Activated CD8-positive, alpha-beta T cell treated with anti-CD3 and anti-CD28 coated beads for 36 hours (primary cell): ENCODE measurements at regions not wholly inside any gene's neighbourhood (a gene's known extent, or its start where the extent isn't known, plus 50 kb on each side); places are given as distances from the start of the nearest gene placed in this dataset.

Experiments used
- ATAC-seq: fragments of 200-7000 bp; cut with Tn5 transposase; one replicate; pipeline ENCODE4 v1.10.0; 2021; ENCODE audit warnings: mild to moderate bottlenecking, moderate library complexity
- CTCF ChIA-PET: fragments of 350-600 bp; sonication (Branson Sonifier 250); formaldehyde crosslinking; loops from one replicate; lab custom pipeline; 2021; ENCODE audit warnings: antibody characterized with exemption; lab: Charles Lee
- POLR2A ChIA-PET: fragments of 350-600 bp; sonication (Branson Sonifier 250); formaldehyde crosslinking; loops from one replicate; lab custom pipeline; 2021; ENCODE audit warnings: antibody characterized with exemption; lab: Charles Lee
- DNase-seq: peaks from one replicate; pipeline ENCODE4 v3.0.0-alpha.2; 2020
- H3K27ac Mint-ChIP-seq: one replicate; pipeline ENCODE4 v1.8.0; 2021; ENCODE audit warnings: mild to moderate bottlenecking, mixed read lengths
- H3K27me3 Mint-ChIP-seq: one replicate; pipeline ENCODE4 v1.8.0; 2021; ENCODE audit warnings: mixed read lengths
- H3K36me3 Mint-ChIP-seq: one replicate; pipeline ENCODE4 v1.8.0; 2021; ENCODE audit warnings: low read depth, mixed read lengths
- H3K4me1 Mint-ChIP-seq: one replicate; pipeline ENCODE4 v1.8.0; 2021; ENCODE audit warnings: low read depth, mixed read lengths
- H3K4me3 Mint-ChIP-seq: one replicate; pipeline ENCODE4 v1.8.0; 2021; ENCODE audit warnings: mild to moderate bottlenecking, moderate library complexity, mixed read lengths
- H3K9me3 Mint-ChIP-seq: one replicate; pipeline ENCODE4 v1.8.0; 2021; ENCODE audit warnings: mixed read lengths
- CTCF ChIP-seq: fragments of 200-600 bp; IDR thresholded peaks from one replicate; pipeline ENCODE4 v1.8.0; 2022; ENCODE audit warnings: antibody characterized with exemption, mild to moderate bottlenecking
- intact Hi-C: fragments of 100-400 bp; cut with micrococcal nuclease; formaldehyde crosslinking; loops from one replicate; pipeline ENCODE4 v1.10.0; 2022

- no peaks in the 10 kb centered on the region for H3K36me3 Mint-ChIP-seq
- no peak overlapping the region for H3K4me3 Mint-ChIP-seq
- ChIA-PET POLR2A (no interaction called here), CTCF (no interaction called here)
- H3K27ac Mint-ChIP-seq, result no peak overlapping the region
- ATAC-seq (no peak), DNase-seq (no peak)
- H3K4me1 Mint-ChIP-seq, result no peaks in the 10 kb centered on the region
- no peaks in the 10 kb centered on the region for H3K9me3 Mint-ChIP-seq
- intact Hi-C loops, result no loop called here
- H3K27me3 Mint-ChIP-seq, result no peaks in the 10 kb centered on the region
- TF ChIP-seq CTCF, result no peak
Measured at GRCh38 chr10:129116371-129116770, 350.7 kb upstream of the MGMT start.

GRCh38 chr10:129120441-129120840, 346.6 kb upstream of the MGMT start:
- Mint-ChIP-seq H3K27ac (no peak overlapping the region), H3K36me3 (no peaks in the 10 kb centered on the region)

GRCh38 chr10:129122846-129123245, 344.2 kb upstream of the MGMT start:
- DNase-seq, result no peak
- H3K9me3 Mint-ChIP-seq, result no peaks in the 10 kb centered on the region
- ChIA-PET CTCF (no interaction called here), POLR2A (no interaction called here)
- no peak overlapping the region for H3K4me3 Mint-ChIP-seq
- H3K27ac Mint-ChIP-seq, result no peak overlapping the region
- no peaks in the 10 kb centered on the region for H3K36me3 Mint-ChIP-seq
- H3K4me1 Mint-ChIP-seq, result no peaks in the 10 kb centered on the region
- H3K27me3 Mint-ChIP-seq, result no peaks in the 10 kb centered on the region
- ATAC-seq, result no peak
- intact Hi-C loops, result no loop called here
- no peak for TF ChIP-seq CTCF

More at GRCh38 chr10:129120441-129120840, 346.6 kb upstream of the MGMT start:
- TF ChIP-seq CTCF, result no peak
- DNase-seq (no peak), ATAC-seq (no peak)
- Mint-ChIP-seq H3K4me1 (no peaks in the 10 kb centered on the region), H3K9me3 (no peaks in the 10 kb centered on the region), H3K4me3 (no peak overlapping the region), H3K27me3 (no peaks in the 10 kb centered on the region)
- CTCF ChIA-PET, result interaction anchor here (1.0 kb wide), 1 partner anchor 98 kb away, joined by 3 read pairs; no protein-coding TSS in a partner anchor
- POLR2A ChIA-PET, result interaction anchor here (0.6 kb wide), 1 partner anchor 886 kb away, joined by 3 read pairs; no protein-coding TSS in a partner anchor
- intact Hi-C loops, result no loop called here

GRCh38 chr10:129123428-129123827, 343.6 kb upstream of the MGMT start:
- ChIA-PET POLR2A (no interaction called here), CTCF (no interaction called here)
- no peak for ATAC-seq
- Mint-ChIP-seq H3K9me3 (no peaks in the 10 kb centered on the region), H3K4me3 (no peak overlapping the region), H3K27me3 (no peaks in the 10 kb centered on the region), H3K4me1 (no peaks in the 10 kb centered on the region), H3K36me3 (no peaks in the 10 kb centered on the region), H3K27ac (no peak overlapping the region)
- no peak for DNase-seq
- no peak for TF ChIP-seq CTCF
- intact Hi-C loops, result no loop called here

GRCh38 chr10:129126982-129127381, 340.1 kb upstream of the MGMT start:
- no peaks in the 10 kb centered on the region for H3K4me1 Mint-ChIP-seq
- H3K36me3 Mint-ChIP-seq, result no peaks in the 10 kb centered on the region
- no peaks in the 10 kb centered on the region for H3K9me3 Mint-ChIP-seq
- intact Hi-C loops, result no loop called here
- DNase-seq, result no peak
- no peak for ATAC-seq
- ChIA-PET CTCF (interaction anchor here (0.9 kb wide), 1 partner anchor 95 kb away, joined by 3 read pairs; no protein-coding TSS in a partner anchor), POLR2A (no interaction called here)
- H3K27ac Mint-ChIP-seq, result no peak overlapping the region
- H3K27me3 Mint-ChIP-seq, result peaks cover 2% of the 10 kb centered on the region
- H3K4me3 Mint-ChIP-seq, result no peak overlapping the region
- no peak for TF ChIP-seq CTCF
